GM23338 (cell line): ENCODE measurements at regions not wholly inside any gene's neighbourhood (a gene's known extent, or its start where the extent isn't known, plus 50 kb on each side); places are given as distances from the start of the nearest gene placed in this dataset.

Source experiments
- CREB1 ChIP-seq: fragments of 250-450 bp; sonication (Bioruptor Pico); IDR thresholded peaks from 2 replicates; pipeline ENCODE4 v1.5.0; 2020; ENCODE audit warnings: low read depth, mild to moderate bottlenecking, moderate library complexity
- EZH2phosphoT487 ChIP-seq: fragments of 200-600 bp; sonication (generic); IDR thresholded peaks from one replicate; pipeline ENCODE4 v1.8.1; 2018; ENCODE audit warnings: antibody characterized with exemption; ENCODE audit not compliant: unreplicated experiment
- JUNB ChIP-seq: IDR thresholded peaks from one replicate; pipeline ENCODE4 v1.6.1; 2016; ENCODE audit warnings: antibody characterized with exemption; ENCODE audit not compliant: unreplicated experiment
- TF ChIP-seq, protein P1 (sequence below), 2 experiments: fragments of 200-600 bp in 1 of 2; sonication (generic) in 1 of 2; conservative IDR thresholded peaks; 2 replicates each; pipeline versions ENCODE4 v1.5.1 to v1.6.1; 2016 to 2017; ENCODE audit warnings: antibody characterized with exemption in 2 of 2, low read depth in 2 of 2, mild to moderate bottlenecking in 2 of 2, moderate library complexity in 1 of 2
- TF ChIP-seq, protein P2 (sequence below): IDR thresholded peaks from one replicate; pipeline ENCODE4 v1.6.1; 2018; ENCODE audit warnings: antibody characterized with exemption; ENCODE audit not compliant: unreplicated experiment

DNA sequence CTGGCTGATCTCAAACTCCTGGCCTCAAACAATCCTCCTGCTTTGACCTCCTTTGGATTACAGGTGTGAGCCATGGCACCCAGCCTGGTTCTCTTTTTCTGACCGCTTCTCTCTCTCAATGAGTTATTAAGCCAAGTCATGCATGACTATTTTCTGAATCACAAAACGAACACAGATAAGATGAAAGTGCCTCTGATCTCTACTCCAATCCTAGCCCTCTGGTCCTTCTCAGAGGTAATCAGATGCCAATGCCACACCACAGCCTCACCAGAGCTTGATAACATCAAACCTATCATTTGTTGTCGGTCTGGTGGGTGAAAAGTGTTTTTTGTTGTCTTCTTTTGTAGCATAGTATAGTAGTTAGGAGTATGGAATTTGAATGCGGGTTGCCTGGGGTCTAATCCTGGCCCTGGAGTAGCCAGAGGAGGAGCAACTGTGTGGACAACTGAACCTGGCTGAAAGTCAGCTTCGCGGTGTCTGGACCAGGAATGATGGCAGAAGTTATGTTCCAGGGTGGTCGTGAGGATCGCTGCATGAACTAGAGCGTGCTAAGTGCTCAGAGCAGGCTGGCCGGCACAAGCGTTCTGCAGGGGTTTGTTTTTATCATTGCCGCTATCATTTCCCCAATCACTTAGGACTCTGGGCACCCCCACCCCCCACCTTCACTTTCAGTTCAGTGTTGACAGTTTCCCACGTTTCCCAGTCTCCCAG, 77.9 kb downstream of the SPRING1 start:
- TF ChIP-seq, protein P1, sequence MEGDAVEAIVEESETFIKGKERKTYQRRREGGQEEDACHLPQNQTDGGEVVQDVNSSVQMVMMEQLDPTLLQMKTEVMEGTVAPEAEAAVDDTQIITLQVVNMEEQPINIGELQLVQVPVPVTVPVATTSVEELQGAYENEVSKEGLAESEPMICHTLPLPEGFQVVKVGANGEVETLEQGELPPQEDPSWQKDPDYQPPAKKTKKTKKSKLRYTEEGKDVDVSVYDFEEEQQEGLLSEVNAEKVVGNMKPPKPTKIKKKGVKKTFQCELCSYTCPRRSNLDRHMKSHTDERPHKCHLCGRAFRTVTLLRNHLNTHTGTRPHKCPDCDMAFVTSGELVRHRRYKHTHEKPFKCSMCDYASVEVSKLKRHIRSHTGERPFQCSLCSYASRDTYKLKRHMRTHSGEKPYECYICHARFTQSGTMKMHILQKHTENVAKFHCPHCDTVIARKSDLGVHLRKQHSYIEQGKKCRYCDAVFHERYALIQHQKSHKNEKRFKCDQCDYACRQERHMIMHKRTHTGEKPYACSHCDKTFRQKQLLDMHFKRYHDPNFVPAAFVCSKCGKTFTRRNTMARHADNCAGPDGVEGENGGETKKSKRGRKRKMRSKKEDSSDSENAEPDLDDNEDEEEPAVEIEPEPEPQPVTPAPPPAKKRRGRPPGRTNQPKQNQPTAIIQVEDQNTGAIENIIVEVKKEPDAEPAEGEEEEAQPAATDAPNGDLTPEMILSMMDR (conservative IDR thresholded peaks at IDR 0.05; ENCODE audit: low read depth in 2 of 2), result no peak
- TF ChIP-seq, protein P2, sequence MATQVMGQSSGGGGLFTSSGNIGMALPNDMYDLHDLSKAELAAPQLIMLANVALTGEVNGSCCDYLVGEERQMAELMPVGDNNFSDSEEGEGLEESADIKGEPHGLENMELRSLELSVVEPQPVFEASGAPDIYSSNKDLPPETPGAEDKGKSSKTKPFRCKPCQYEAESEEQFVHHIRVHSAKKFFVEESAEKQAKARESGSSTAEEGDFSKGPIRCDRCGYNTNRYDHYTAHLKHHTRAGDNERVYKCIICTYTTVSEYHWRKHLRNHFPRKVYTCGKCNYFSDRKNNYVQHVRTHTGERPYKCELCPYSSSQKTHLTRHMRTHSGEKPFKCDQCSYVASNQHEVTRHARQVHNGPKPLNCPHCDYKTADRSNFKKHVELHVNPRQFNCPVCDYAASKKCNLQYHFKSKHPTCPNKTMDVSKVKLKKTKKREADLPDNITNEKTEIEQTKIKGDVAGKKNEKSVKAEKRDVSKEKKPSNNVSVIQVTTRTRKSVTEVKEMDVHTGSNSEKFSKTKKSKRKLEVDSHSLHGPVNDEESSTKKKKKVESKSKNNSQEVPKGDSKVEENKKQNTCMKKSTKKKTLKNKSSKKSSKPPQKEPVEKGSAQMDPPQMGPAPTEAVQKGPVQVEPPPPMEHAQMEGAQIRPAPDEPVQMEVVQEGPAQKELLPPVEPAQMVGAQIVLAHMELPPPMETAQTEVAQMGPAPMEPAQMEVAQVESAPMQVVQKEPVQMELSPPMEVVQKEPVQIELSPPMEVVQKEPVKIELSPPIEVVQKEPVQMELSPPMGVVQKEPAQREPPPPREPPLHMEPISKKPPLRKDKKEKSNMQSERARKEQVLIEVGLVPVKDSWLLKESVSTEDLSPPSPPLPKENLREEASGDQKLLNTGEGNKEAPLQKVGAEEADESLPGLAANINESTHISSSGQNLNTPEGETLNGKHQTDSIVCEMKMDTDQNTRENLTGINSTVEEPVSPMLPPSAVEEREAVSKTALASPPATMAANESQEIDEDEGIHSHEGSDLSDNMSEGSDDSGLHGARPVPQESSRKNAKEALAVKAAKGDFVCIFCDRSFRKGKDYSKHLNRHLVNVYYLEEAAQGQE, result no peak
- TF ChIP-seq JUNB, result no peak
- TF ChIP-seq EZH2phosphoT487, result no peak
- TF ChIP-seq CREB1 (CRISPR knock-in tag), result no peak
